ENCODE measurements at regions not wholly inside any gene's neighbourhood (a gene's known extent, or its start where the extent isn't known, plus 50 kb on each side); places are given as distances from the start of the nearest gene placed in this dataset.

- H3K9me3 ChIP-seq: no peaks in the 10 kb centered on the region
- H3K4me1 ChIP-seq: no peaks in the 10 kb centered on the region
- intact Hi-C loops (cut with DNase I): no loop called here
- H3K4me3 ChIP-seq: no peak overlapping the region
- H3K36me3 ChIP-seq: no peaks in the 10 kb centered on the region
- H3K27me3 ChIP-seq: no peaks in the 10 kb centered on the region
- TF ChIP-seq POLR2A (IDR thresholded peaks at IDR 0.05) (no peak), CTCF (IDR thresholded peaks at IDR 0.05) (no peak), POLR2AphosphoS5 (IDR thresholded peaks at IDR 0.05; ENCODE audit: insufficient read depth in 1 of 2, low read depth in 1 of 2) (no peak)
- H3K27ac ChIP-seq: no peak overlapping the region
- no peak for DNase-seq (ENCODE audit: extremely low spot score in 2 of 2)
Observed at GRCh38 chr10:2929480-2930258, 137.7 kb upstream of the PFKP start.

- Histone ChIP-seq H3K4me1 (no peaks in the 10 kb centered on the region), H3K27me3 (no peaks in the 10 kb centered on the region), H3K27ac (no peak overlapping the region), H3K4me3 (no peak overlapping the region), H3K36me3 (no peaks in the 10 kb centered on the region), H3K9me3 (no peaks in the 10 kb centered on the region)
- intact Hi-C loops (cut with DNase I): no loop called here
- DNase-seq (ENCODE audit: extremely low spot score in 2 of 2): no peak
- TF ChIP-seq POLR2AphosphoS5 (IDR thresholded peaks at IDR 0.05; ENCODE audit: insufficient read depth in 1 of 2, low read depth in 1 of 2): no peak
- peak; percentile 26 to 52 (median 44) for TF ChIP-seq CTCF (IDR thresholded peaks at IDR 0.05)
Observed at GRCh38 chr10:2927958-2928840, 139.1 kb upstream of the PFKP start.

GRCh38 chr10:2926918-2927660, 140.3 kb upstream of the PFKP start:
- Histone ChIP-seq H3K4me3 (no peak overlapping the region), H3K4me1 (no peaks in the 10 kb centered on the region), H3K27me3 (no peaks in the 10 kb centered on the region), H3K9me3 (no peaks in the 10 kb centered on the region), H3K36me3 (no peaks in the 10 kb centered on the region), H3K27ac (no peak overlapping the region)
- no peak for TF ChIP-seq POLR2A (IDR thresholded peaks at IDR 0.05)
- TF ChIP-seq POLR2AphosphoS5 (IDR thresholded peaks at IDR 0.05; ENCODE audit: insufficient read depth in 1 of 2, low read depth in 1 of 2): no peak
- TF ChIP-seq CTCF (IDR thresholded peaks at IDR 0.05): no peak
- DNase-seq (ENCODE audit: extremely low spot score in 2 of 2): no peak
- intact Hi-C loops (cut with DNase I): no loop called here

- TF ChIP-seq POLR2AphosphoS5 (IDR thresholded peaks at IDR 0.05; ENCODE audit: insufficient read depth in 1 of 2, low read depth in 1 of 2) (no peak), POLR2A (IDR thresholded peaks at IDR 0.05) (no peak), CTCF (IDR thresholded peaks at IDR 0.05) (no peak)
- Histone ChIP-seq H3K36me3 (no peaks in the 10 kb centered on the region), H3K9me3 (no peaks in the 10 kb centered on the region), H3K27me3 (no peaks in the 10 kb centered on the region), H3K4me1 (no peaks in the 10 kb centered on the region), H3K4me3 (no peak overlapping the region), H3K27ac (no peak overlapping the region)
- DNase-seq (ENCODE audit: extremely low spot score in 2 of 2): no peak
- intact Hi-C loops (cut with DNase I): no loop called here
Observed at GRCh38 chr10:2925631-2926030, 141.7 kb upstream of the PFKP start.
